ENCODE measurements at regions not wholly inside any gene's neighbourhood (a gene's known extent, or its start where the extent isn't known, plus 50 kb on each side); places are given as distances from the start of the nearest gene placed in this dataset.

- Histone ChIP-seq H3K27me3 (no peaks in the 10 kb centered on the region), H3K9me3 (no peaks in the 10 kb centered on the region), H3K4me1 (no peaks in the 10 kb centered on the region), H3K27ac (no peak overlapping the region), H3K36me3 (no peaks in the 10 kb centered on the region), H3K4me3 (no peak overlapping the region)
- DNase-seq, result no peak
- TF ChIP-seq POLR2A (IDR thresholded peaks at IDR 0.05) (no peak), CTCF (IDR thresholded peaks at IDR 0.05) (no peak)
- WGBS, 2 donors, result 82 to 92% methylated on average over 3 of the region's 3 CpGs
- intact Hi-C loops (cut with DNase I), result no loop called here
Observed at GRCh38 chr3:30982416-30983075, 88.1 kb upstream of the GADL1 start.

DNA sequence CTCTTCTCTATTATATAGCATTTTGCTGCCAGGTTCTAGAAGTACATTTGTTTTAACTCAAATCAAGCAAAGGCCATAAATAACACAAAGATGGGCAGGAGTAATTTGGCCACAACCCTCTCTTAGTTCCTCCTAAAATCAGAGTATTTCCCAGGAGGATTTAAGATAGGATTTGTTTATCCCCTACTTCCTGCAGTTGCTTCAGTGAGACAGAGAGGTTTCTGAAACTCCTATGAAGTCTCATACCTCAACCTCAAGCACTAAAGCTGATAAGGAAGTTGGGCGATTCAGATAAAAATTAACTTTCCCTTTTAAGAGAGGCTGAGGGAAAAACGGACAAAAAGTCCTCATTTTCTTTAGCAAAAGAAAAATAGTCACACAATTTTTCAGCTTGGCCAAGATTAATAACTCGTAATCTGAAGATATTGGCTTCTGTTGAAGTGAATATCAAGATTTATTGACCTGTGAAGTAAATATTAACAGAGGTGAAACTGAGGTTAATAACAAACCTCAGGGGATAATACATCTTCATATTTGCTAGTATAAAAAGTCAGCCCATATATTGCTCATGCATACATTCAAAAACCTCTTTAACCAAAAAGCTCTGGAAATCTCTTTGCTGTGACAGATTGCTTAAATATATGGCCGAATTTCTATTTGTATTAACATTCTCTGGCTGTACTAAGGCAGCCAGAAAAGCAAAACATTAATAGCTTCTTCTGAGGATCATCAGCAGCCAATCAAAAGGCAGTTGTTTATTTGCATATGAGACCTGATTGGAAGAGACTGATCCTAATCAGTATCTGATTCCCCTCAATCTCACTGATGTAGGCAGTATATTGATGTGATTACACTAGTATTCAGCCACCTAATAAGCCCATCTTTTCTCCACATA is 90.6 kb upstream of the GADL1 start:
- intact Hi-C loops (cut with DNase I), result no loop called here
- 35 to 46% methylated on average over 4 of the region's 4 CpGs for WGBS, 2 donors
- Histone ChIP-seq H3K4me1 (no peaks in the 10 kb centered on the region), H3K4me3 (no peak overlapping the region), H3K36me3 (no peaks in the 10 kb centered on the region), H3K27me3 (no peaks in the 10 kb centered on the region), H3K9me3 (no peaks in the 10 kb centered on the region), H3K27ac (no peak overlapping the region)
- no peak for DNase-seq
- TF ChIP-seq POLR2A (IDR thresholded peaks at IDR 0.05) (no peak), CTCF (IDR thresholded peaks at IDR 0.05) (no peak)

DNA sequence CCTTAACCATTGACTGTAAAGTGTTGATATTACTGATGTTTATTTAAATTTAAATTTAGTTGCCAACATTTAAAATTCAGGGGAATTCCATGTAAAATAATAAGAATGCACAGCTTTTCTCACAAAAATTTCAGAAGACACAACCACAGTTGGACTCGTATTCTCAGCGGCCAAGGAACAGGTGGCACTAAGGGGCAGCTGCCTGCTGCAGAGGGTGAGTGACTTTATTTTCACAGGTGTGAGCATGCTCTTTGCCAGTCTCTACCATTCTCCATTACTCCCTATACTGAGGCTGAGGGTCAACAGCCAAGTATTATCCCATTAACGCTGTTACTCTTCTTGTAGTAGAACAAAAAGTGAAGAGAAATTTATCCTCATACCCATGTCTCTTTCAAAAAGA is 92.1 kb upstream of the GADL1 start:
- no peak for TF ChIP-seq CTCF (IDR thresholded peaks at IDR 0.05)
- TF ChIP-seq POLR2A (IDR thresholded peaks at IDR 0.05), result no peak
- Histone ChIP-seq H3K27ac (no peak overlapping the region), H3K9me3 (no peaks in the 10 kb centered on the region), H3K4me1 (no peaks in the 10 kb centered on the region), H3K4me3 (no peak overlapping the region), H3K27me3 (no peaks in the 10 kb centered on the region), H3K36me3 (no peaks in the 10 kb centered on the region)
- WGBS, 2 donors, result 89 to 90% methylated on average over 3 of the region's 3 CpGs
- no peak for DNase-seq
- intact Hi-C loops (cut with DNase I), result no loop called here

DNA sequence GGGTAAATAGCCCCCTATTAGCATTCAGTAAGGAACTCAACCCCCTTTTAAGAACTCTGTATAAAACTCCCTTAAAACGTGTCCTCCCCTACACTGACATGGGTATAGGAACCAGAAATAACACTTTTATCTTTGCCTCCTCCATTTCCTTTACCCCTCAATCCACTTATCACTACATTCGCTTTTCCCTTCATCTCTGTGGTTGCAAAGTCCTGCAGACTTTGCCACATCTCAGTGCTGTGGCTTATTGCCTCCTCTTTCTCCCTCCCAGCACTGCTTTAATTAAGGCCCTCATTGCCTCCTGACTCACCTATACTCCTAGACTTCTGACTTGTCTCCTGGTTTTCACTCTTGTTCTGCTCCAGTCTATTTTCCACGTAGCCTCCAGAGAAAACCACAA is 94.3 kb upstream of the GADL1 start:
- H3K27me3 ChIP-seq, result no peaks in the 10 kb centered on the region

More for the DNA sequence above, 94.3 kb upstream of the GADL1 start:
- Histone ChIP-seq H3K4me3 (no peak overlapping the region), H3K36me3 (no peaks in the 10 kb centered on the region), H3K9me3 (no peaks in the 10 kb centered on the region), H3K4me1 (no peaks in the 10 kb centered on the region), H3K27ac (no peak overlapping the region)
- intact Hi-C loops (cut with DNase I), result no loop called here
- 75 to 78% methylated on average over 3 of the region's 3 CpGs for WGBS, 2 donors
- TF ChIP-seq CTCF (IDR thresholded peaks at IDR 0.05) (no peak), POLR2A (IDR thresholded peaks at IDR 0.05) (no peak)
- no peak for DNase-seq

Measured in esophagus squamous epithelium (tissue), 5 donors.